Hepatocyte (in vitro differentiated cells): ENCODE measurements at regions not wholly inside any gene's neighbourhood (a gene's known extent, or its start where the extent isn't known, plus 50 kb on each side); places are given as distances from the start of the nearest gene placed in this dataset.

Experiments
- CTCF ChIP-seq: fragments of 200-600 bp; sonication (generic); IDR thresholded peaks from 2 replicates; pipeline ENCODE4 v1.5.1; 2016; ENCODE audit warnings: antibody characterized with exemption, mild to moderate bottlenecking; ENCODE audit not compliant: poor library complexity
- EZH2 ChIP-seq: fragments of 200-600 bp; sonication (generic); IDR thresholded peaks from 2 replicates; pipeline ENCODE4 v1.6.1; 2016; ENCODE audit warnings: antibody characterized with exemption, mild to moderate bottlenecking, borderline replicate concordance

- TF ChIP-seq CTCF (no peak), EZH2 (no peak)
Observed at GRCh38 chr6:71808865-71809264, 77.5 kb upstream of the RIMS1 start.
